ENCODE measurements at regions not wholly inside any gene's neighbourhood (a gene's known extent, or its start where the extent isn't known, plus 50 kb on each side); places are given as distances from the start of the nearest gene placed in this dataset.

GRCh38 chr4:125832161-125832560 is 517.4 kb downstream of the FAT4 start:
- Histone ChIP-seq H3K27ac (no peak overlapping the region), H3K4me1 (no peaks in the 10 kb centered on the region), H3K36me3 (no peaks in the 10 kb centered on the region), H3K9me3 (no peaks in the 10 kb centered on the region), H3K4me3 (no peak overlapping the region), H3K27me3 (no peaks in the 10 kb centered on the region)
- TF ChIP-seq, protein P1, sequence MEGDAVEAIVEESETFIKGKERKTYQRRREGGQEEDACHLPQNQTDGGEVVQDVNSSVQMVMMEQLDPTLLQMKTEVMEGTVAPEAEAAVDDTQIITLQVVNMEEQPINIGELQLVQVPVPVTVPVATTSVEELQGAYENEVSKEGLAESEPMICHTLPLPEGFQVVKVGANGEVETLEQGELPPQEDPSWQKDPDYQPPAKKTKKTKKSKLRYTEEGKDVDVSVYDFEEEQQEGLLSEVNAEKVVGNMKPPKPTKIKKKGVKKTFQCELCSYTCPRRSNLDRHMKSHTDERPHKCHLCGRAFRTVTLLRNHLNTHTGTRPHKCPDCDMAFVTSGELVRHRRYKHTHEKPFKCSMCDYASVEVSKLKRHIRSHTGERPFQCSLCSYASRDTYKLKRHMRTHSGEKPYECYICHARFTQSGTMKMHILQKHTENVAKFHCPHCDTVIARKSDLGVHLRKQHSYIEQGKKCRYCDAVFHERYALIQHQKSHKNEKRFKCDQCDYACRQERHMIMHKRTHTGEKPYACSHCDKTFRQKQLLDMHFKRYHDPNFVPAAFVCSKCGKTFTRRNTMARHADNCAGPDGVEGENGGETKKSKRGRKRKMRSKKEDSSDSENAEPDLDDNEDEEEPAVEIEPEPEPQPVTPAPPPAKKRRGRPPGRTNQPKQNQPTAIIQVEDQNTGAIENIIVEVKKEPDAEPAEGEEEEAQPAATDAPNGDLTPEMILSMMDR (IDR thresholded peaks at IDR 0.05) = no peak
- no peak for TF ChIP-seq EP300 (IDR thresholded peaks at IDR 0.05)
- TF ChIP-seq POLR2A (IDR thresholded peaks at IDR 0.05) = no peak
- TF ChIP-seq POLR2AphosphoS5 (IDR thresholded peaks at IDR 0.05) = no peak
- no peak for ATAC-seq (ENCODE audit: low FRiP score in 2 of 2)
- WGBS, 2 donors = 72 to 83% methylated on average over 3 of the region's 3 CpGs
- DNase-seq = no peak

GRCh38 chr4:125836597-125837195 is 521.9 kb downstream of the FAT4 start:
- Histone ChIP-seq H3K27me3 (no peaks in the 10 kb centered on the region), H3K4me1 (no peaks in the 10 kb centered on the region), H3K9me3 (no peaks in the 10 kb centered on the region), H3K4me3 (no peak overlapping the region), H3K27ac (no peak overlapping the region), H3K36me3 (no peaks in the 10 kb centered on the region)
- DNase-seq (no peak), ATAC-seq (ENCODE audit: low FRiP score in 2 of 2) (no peak)
- TF ChIP-seq, protein P1 (IDR thresholded peaks at IDR 0.05) = no peak
- TF ChIP-seq POLR2AphosphoS5 (IDR thresholded peaks at IDR 0.05) (no peak), POLR2A (IDR thresholded peaks at IDR 0.05) (no peak), EP300 (IDR thresholded peaks at IDR 0.05) (no peak)
- WGBS, 2 donors = 51 to 55% methylated on average over 4 of the region's 4 CpGs

DNA sequence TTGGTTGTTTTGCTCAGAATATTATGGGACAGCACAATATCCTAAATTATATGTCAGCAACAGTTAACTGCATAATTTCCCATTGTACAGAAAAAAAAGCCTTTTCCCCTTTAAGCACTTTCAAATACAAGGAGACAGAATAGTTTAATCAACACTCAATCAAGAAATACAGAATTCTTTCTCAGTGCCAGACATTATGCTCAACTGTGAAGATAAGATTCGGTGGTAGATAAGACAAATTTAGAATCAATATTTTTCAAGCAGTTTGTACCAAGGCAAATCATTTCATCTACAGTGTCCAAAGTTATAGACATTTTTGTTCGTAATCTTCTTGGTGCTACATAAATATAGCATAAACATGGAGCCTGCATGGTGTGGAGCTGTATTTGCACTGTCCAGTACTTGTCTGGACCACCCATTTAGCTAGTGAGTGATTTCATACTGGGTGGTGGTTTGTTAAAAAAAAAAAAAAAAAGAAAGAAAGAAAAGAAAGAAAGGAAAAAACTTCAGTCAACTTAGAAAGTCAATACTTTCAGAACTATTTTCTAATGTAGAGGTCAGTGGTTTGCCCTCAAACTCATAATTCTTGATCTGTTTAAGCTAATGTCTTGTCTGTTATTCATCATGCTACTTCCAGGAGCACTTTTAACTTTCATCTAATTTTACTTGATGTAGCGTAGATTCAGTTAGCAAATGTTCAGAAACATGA is 522.9 kb downstream of the FAT4 start:
- WGBS, 2 donors = 53 to 56% methylated on average over 3 of the region's 3 CpGs
- DNase-seq = no peak
- no peak for ATAC-seq (ENCODE audit: low FRiP score in 2 of 2)
- Histone ChIP-seq H3K27ac (no peak overlapping the region), H3K36me3 (no peaks in the 10 kb centered on the region), H3K9me3 (no peaks in the 10 kb centered on the region), H3K4me3 (no peak overlapping the region), H3K27me3 (no peaks in the 10 kb centered on the region), H3K4me1 (no peaks in the 10 kb centered on the region)
- TF ChIP-seq POLR2AphosphoS5 (IDR thresholded peaks at IDR 0.05) = no peak

DNA sequence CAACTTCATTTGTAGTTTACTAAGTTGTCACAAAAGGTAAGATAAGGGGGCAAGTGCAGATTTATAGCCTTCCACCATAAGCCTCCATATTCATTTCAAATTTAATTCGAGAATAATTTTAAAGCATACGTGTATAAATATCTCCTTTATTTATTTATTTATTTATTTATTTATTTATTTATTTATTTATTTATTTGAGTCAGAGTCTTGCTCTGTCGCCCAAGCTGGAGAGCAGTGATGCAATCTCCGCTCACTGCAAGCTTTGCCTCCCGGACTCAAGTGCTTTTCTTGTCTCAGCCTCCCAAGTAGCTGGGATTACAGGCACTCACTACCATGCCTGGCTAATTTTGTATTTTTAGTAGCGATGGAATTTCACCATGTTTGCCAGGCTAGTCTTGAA is 523.4 kb downstream of the FAT4 start:
- WGBS, 2 donors = 78 to 85% methylated on average over 6 of the region's 6 CpGs
- no peak overlapping the region for H3K4me3 ChIP-seq
- ATAC-seq (ENCODE audit: low FRiP score in 2 of 2) (no peak), DNase-seq (no peak)
- no peaks in the 10 kb centered on the region for H3K36me3 ChIP-seq
- H3K27me3 ChIP-seq = no peaks in the 10 kb centered on the region
- H3K27ac ChIP-seq = no peak overlapping the region
- TF ChIP-seq POLR2AphosphoS5 (IDR thresholded peaks at IDR 0.05) (no peak), EP300 (IDR thresholded peaks at IDR 0.05) (no peak), POLR2A (IDR thresholded peaks at IDR 0.05) (no peak)
- TF ChIP-seq, protein P1 (IDR thresholded peaks at IDR 0.05) = no peak
- no peaks in the 10 kb centered on the region for H3K4me1 ChIP-seq
- H3K9me3 ChIP-seq = no peaks in the 10 kb centered on the region

DNA sequence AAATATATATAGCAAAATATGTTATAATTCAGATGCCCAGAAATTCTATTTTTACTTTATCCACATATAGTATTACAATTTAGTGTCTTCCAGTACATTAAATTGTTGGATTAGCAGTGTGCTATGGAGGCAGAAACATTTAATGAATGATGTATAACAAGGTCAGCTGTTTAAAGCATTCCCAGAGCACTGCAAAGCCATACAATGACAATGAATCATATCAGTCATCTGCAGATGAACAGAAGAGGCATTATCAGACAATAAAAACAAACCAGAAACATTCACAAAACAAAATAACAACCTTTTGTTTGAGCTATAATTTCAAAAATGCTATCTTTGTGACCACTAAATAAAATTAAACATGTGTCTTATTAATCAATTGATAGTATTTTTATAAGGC is 524.2 kb downstream of the FAT4 start:
- no peak for TF ChIP-seq EP300 (IDR thresholded peaks at IDR 0.05)
- TF ChIP-seq, protein P1 (IDR thresholded peaks at IDR 0.05) = no peak
- TF ChIP-seq POLR2AphosphoS5 (IDR thresholded peaks at IDR 0.05) = no peak
- no peak for TF ChIP-seq POLR2A (IDR thresholded peaks at IDR 0.05)
- Histone ChIP-seq H3K27me3 (no peaks in the 10 kb centered on the region), H3K4me3 (no peak overlapping the region), H3K36me3 (no peaks in the 10 kb centered on the region), H3K4me1 (no peaks in the 10 kb centered on the region), H3K27ac (no peak overlapping the region), H3K9me3 (no peaks in the 10 kb centered on the region)
- no peak for ATAC-seq (ENCODE audit: low FRiP score in 2 of 2)
- no peak for DNase-seq
